ENCODE measurements at regions not wholly inside any gene's neighbourhood (a gene's known extent, or its start where the extent isn't known, plus 50 kb on each side); places are given as distances from the start of the nearest gene placed in this dataset.

DNA sequence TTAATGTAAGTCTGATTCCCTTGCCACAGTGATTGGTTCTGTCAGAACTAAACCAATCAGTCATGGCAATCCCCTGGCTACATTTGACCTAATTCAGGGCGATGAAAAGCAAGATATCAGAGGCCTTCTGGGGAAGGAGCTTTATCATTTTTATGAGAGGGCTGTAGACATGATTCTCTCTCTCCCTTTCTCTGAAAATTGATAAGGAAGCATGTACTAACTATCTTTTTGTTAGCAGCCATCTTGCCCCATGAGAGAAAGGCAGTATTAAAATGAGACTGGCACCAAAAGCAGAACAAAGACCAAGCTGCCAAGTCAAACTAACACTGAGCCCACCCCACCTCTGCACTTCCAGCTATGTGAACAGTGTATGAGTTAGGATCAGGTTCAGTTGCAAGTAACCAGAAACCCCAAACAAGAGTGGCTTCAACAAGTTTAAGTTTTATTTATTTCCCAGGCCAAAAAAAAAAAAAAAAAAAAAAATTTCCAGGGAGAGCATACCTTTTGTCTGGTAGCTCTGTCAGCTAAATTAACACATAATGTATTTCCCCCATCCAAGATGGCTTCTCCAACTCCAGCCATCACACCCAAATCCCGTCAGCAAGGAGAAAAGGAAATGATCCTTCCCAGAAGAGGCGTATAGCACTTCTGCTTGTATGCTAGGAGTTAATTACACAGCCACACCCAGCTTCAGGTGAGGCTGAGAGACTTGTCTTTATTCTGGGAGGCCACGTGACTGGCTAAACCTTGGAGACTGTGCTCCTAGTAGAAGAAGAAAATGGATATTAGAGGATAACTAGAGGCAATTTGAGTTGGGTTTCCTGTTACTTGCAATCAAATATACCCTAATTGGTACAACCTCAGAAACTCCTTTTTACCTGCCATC lies 105.8 kb upstream of the RALGPS2 start:
- Histone ChIP-seq H4K20me1 (ENCODE audit: low read depth) (no peaks in the 10 kb centered on the region), H3K27me3 (no peaks in the 10 kb centered on the region), H3F3A (ENCODE audit: low read depth) (no peaks in the 10 kb centered on the region), H3K4me2 (no peak overlapping the region), H3K36me3 (no peaks in the 10 kb centered on the region), H3K79me2 (ENCODE audit: low read depth) (no peaks in the 10 kb centered on the region), H3K9ac (no peak overlapping the region), H3K27ac (no peak overlapping the region), H3K4me1 (no peaks in the 10 kb centered on the region), H3K9me3 (ENCODE audit: low read depth) (no peaks in the 10 kb centered on the region), H2AFZ (replicated peaks) (no peak overlapping the region), H3K4me3 (no peak overlapping the region)
- Mint-ChIP-seq H3K27me3 (ENCODE audit: insufficient read depth, low read depth) (peaks cover 4% of the 10 kb centered on the region), H3K4me3 (no peak overlapping the region), H3K27ac (no peak overlapping the region), H3K36me3 (peaks cover 12% of the 10 kb centered on the region), H3K9me3 (peaks cover 13% of the 10 kb centered on the region), H3K4me1 (no peaks in the 10 kb centered on the region)
- TF ChIP-seq, protein P1, sequence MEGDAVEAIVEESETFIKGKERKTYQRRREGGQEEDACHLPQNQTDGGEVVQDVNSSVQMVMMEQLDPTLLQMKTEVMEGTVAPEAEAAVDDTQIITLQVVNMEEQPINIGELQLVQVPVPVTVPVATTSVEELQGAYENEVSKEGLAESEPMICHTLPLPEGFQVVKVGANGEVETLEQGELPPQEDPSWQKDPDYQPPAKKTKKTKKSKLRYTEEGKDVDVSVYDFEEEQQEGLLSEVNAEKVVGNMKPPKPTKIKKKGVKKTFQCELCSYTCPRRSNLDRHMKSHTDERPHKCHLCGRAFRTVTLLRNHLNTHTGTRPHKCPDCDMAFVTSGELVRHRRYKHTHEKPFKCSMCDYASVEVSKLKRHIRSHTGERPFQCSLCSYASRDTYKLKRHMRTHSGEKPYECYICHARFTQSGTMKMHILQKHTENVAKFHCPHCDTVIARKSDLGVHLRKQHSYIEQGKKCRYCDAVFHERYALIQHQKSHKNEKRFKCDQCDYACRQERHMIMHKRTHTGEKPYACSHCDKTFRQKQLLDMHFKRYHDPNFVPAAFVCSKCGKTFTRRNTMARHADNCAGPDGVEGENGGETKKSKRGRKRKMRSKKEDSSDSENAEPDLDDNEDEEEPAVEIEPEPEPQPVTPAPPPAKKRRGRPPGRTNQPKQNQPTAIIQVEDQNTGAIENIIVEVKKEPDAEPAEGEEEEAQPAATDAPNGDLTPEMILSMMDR (IDR thresholded peaks at IDR 0.05) = no peak
- no peak for TF ChIP-seq EZH2phosphoT487 (IDR thresholded peaks at IDR 0.05)
- TF ChIP-seq EZH2 (IDR thresholded peaks at IDR 0.05) = no peak
- DNase-seq (ENCODE audit: low spot score) = no peak

DNA sequence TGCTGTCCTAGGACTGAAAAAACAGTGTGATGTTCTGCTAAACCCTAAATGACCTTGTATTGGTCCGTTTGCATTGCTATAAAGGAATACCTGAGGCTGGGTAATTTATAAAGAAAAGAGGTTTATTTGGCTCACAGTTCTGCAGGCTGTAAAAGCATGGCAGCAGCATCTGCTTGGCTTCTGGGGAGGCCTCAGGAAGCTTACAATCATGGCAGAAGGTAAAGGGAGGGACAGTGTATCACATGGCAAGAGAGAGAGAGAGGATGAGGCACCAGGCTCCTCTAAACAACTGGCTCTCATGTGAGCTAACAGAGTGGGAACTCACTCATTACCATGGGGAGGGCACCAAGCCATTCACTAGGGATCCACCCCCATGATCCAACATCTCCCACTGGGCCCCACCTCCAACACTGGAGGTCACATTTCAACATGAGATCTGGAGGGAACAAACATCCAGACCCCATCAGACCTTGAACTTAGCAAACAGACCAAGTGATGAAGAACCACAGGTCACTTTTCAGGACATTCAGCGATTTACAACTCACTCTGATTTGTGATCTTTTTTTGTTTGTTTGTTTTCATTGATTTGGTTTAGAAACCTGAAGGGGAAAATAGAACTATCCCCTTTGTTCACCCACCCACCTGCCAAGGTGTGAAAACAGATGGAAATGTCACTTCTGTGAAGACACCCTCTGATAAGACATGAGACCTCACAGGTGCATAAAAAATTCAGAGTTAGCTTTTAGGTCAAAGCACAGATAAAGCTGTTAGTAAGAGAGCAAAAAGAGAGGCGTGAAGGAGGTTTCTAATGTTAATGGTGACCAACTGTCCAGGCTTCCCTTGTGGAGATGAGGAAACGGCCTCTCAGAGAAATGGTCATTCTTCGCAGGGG lies 104.2 kb upstream of the RALGPS2 start:
- Mint-ChIP-seq H3K27ac (peak overlapping the region; percentile 3), H3K36me3 (peaks cover 12% of the 10 kb centered on the region), H3K4me3 (no peak overlapping the region), H3K4me1 (peaks cover 3% of the 10 kb centered on the region), H3K9me3 (peaks cover 15% of the 10 kb centered on the region), H3K27me3 (ENCODE audit: insufficient read depth, low read depth) (peaks cover 4% of the 10 kb centered on the region)
- Histone ChIP-seq H3K79me2 (ENCODE audit: low read depth) (no peaks in the 10 kb centered on the region), H4K20me1 (ENCODE audit: low read depth) (no peaks in the 10 kb centered on the region), H3K4me1 (no peaks in the 10 kb centered on the region), H3K27me3 (no peaks in the 10 kb centered on the region), H3F3A (ENCODE audit: low read depth) (no peaks in the 10 kb centered on the region), H3K4me2 (no peak overlapping the region), H3K27ac (no peak overlapping the region), H3K4me3 (no peak overlapping the region), H3K9me3 (ENCODE audit: low read depth) (no peaks in the 10 kb centered on the region), H2AFZ (replicated peaks) (no peak overlapping the region), H3K36me3 (no peaks in the 10 kb centered on the region), H3K9ac (no peak overlapping the region)
- no peak for TF ChIP-seq EZH2 (IDR thresholded peaks at IDR 0.05)
- TF ChIP-seq, protein P1 (IDR thresholded peaks at IDR 0.05) = no peak
- no peak for TF ChIP-seq EZH2phosphoT487 (IDR thresholded peaks at IDR 0.05)
- no peak for DNase-seq (ENCODE audit: low spot score)

DNA sequence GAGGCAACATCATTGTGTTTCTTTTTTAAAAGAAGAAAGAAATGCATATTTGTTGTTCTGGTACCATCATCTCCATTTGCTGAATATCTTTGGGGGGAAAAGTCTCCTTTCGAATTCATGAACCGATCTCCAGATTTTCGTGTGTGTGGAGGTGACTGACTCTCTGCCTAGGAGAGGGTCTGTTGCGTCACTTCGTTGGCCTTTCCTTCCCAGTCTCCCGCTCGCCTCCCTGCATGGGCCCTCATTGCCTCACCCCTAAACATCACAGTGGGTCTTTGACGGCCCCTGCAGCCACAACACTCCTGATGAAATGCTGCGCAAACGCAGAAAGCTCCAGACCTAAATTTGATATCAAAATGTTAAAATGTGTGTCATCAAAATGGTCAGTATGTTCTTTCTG lies 103.2 kb upstream of the RALGPS2 start:
- H3K79me2 ChIP-seq (ENCODE audit: low read depth) = no peaks in the 10 kb centered on the region
- no peaks in the 10 kb centered on the region for H3F3A ChIP-seq (ENCODE audit: low read depth)
- peaks cover 12% of the 10 kb centered on the region for H3K36me3 Mint-ChIP-seq
- H3K27ac Mint-ChIP-seq = no peak overlapping the region
- no peak overlapping the region for H3K27ac ChIP-seq
- no peak overlapping the region for H3K4me3 ChIP-seq
- H3K4me1 Mint-ChIP-seq = peaks cover 8% of the 10 kb centered on the region
- no peaks in the 10 kb centered on the region for H3K36me3 ChIP-seq
- no peaks in the 10 kb centered on the region for H4K20me1 ChIP-seq (ENCODE audit: low read depth)
- no peaks in the 10 kb centered on the region for H3K4me1 ChIP-seq
- TF ChIP-seq, protein P1 (IDR thresholded peaks at IDR 0.05) = no peak
- TF ChIP-seq EZH2phosphoT487 (IDR thresholded peaks at IDR 0.05) = no peak
- TF ChIP-seq EZH2 (IDR thresholded peaks at IDR 0.05) = no peak
- H3K9ac ChIP-seq = no peak overlapping the region
- no peak overlapping the region for H3K4me3 Mint-ChIP-seq
- no peak overlapping the region for H2AFZ ChIP-seq (replicated peaks)
- peaks cover 4% of the 10 kb centered on the region for H3K27me3 Mint-ChIP-seq (ENCODE audit: insufficient read depth, low read depth)
- no peaks in the 10 kb centered on the region for H3K27me3 ChIP-seq
- DNase-seq (ENCODE audit: low spot score) = no peak
- H3K9me3 ChIP-seq (ENCODE audit: low read depth) = no peaks in the 10 kb centered on the region
- peaks cover 14% of the 10 kb centered on the region for H3K9me3 Mint-ChIP-seq
- no peak overlapping the region for H3K4me2 ChIP-seq
